Natural killer cell (primary cell): ENCODE measurements at regions not wholly inside any gene's neighbourhood (a gene's known extent, or its start where the extent isn't known, plus 50 kb on each side); places are given as distances from the start of the nearest gene placed in this dataset.

Experiments
- ATAC-seq, 3 donors: fragments of 150-1000 bp in 2 of 3; fragments of 200-7000 bp in 1 of 3; cut with Tn5 transposase; 1 replicate in 1 of 3; 2 replicates in 2 of 3; pipeline ENCODE4 v1.10.0; 2021; ENCODE audit warnings: mild to moderate bottlenecking in 2 of 3, moderate library complexity in 2 of 3
- DNase-seq, 2 donors: peaks; one replicate each; pipeline versions ENCODE4 v3.0.0 to v3.0.0-alpha.2; 2013 to 2021; ENCODE audit warnings: mixed read lengths in 1 of 2
- H3K27ac ChIP-seq: one replicate; pipeline ENCODE4 v1.5.1; 2013; ENCODE audit warnings: mild to moderate bottlenecking, low read length
- H3K27me3 ChIP-seq: one replicate; pipeline ENCODE4 v1.6.1; 2013; ENCODE audit warnings: low read length; ENCODE audit not compliant: control insufficient read depth, insufficient read depth
- H3K36me3 ChIP-seq: one replicate; pipeline ENCODE4 v1.6.1; 2013; ENCODE audit warnings: low read length; ENCODE audit not compliant: control insufficient read depth, insufficient read depth
- H3K4me1 ChIP-seq: one replicate; pipeline ENCODE4 v1.6.1; 2013; ENCODE audit warnings: low read length; ENCODE audit not compliant: control insufficient read depth, insufficient read depth
- H3K4me3 ChIP-seq: one replicate; pipeline ENCODE4 v1.5.1; 2013; ENCODE audit warnings: low read length
- H3K9me3 ChIP-seq: one replicate; pipeline ENCODE4 v1.6.1; 2013; ENCODE audit warnings: low read length; ENCODE audit not compliant: control insufficient read depth, insufficient read depth
- H3K27ac Mint-ChIP-seq, 2 donors: one replicate each; pipeline ENCODE4 v1.8.0; 2022; ENCODE audit warnings: mild to moderate bottlenecking in 2 of 2, mixed read lengths in 2 of 2, moderate library complexity in 1 of 2
- H3K27me3 Mint-ChIP-seq, 2 donors: one replicate each; pipeline ENCODE4 v1.8.0; 2022; ENCODE audit warnings: low read depth in 2 of 2, mixed read lengths in 2 of 2
- H3K36me3 Mint-ChIP-seq: one replicate; pipeline ENCODE4 v1.8.0; 2022; ENCODE audit warnings: mixed read lengths
- H3K4me1 Mint-ChIP-seq, 2 donors: one replicate each; pipeline ENCODE4 v1.8.0; 2022; ENCODE audit warnings: mixed read lengths in 2 of 2
- H3K4me3 Mint-ChIP-seq: one replicate; pipeline ENCODE4 v1.8.0; 2022; ENCODE audit warnings: mild to moderate bottlenecking, moderate library complexity, mixed read lengths
- H3K9me3 Mint-ChIP-seq, 2 donors: one replicate each; pipeline ENCODE4 v1.8.0; 2022; ENCODE audit warnings: mixed read lengths in 2 of 2
- CTCF ChIP-seq: fragments of 200-600 bp; IDR thresholded peaks from one replicate; pipeline ENCODE4 v1.8.0; 2022; ENCODE audit warnings: antibody characterized with exemption
- WGBS: methylation state at CpG from one replicate; pipeline ENCODE4 v1.1.7; 2013; ENCODE audit warnings: missing lambda C conversion rate; ENCODE audit not compliant: insufficient coverage; 5-methylcytosine and 5-hydroxymethylcytosine counted together
- intact Hi-C: fragments of 100-400 bp; cut with micrococcal nuclease; formaldehyde crosslinking; loops from one replicate; pipeline ENCODE4 v1.14.2; 2022

- Mint-ChIP-seq H3K4me3 (no peak overlapping the region), H3K27me3 (peaks cover 11 to 23% of the 10 kb centered on the region in 2 donors), H3K27ac (no peak overlapping the region), H3K4me1 (no peaks in the 10 kb centered on the region), H3K9me3 (peaks cover 0 to 3% of the 10 kb centered on the region in 2 donors), H3K36me3 (peaks cover 7% of the 10 kb centered on the region)
- H3K4me1 ChIP-seq, result no peaks in the 10 kb centered on the region
- DNase-seq, result no peak
- no peak overlapping the region for H3K4me3 ChIP-seq
- TF ChIP-seq CTCF, result no peak
- no peak overlapping the region for H3K27ac ChIP-seq
- H3K36me3 ChIP-seq, result no peaks in the 10 kb centered on the region
- no peaks in the 10 kb centered on the region for H3K9me3 ChIP-seq
- H3K27me3 ChIP-seq, result no peaks in the 10 kb centered on the region
- 94% methylated on average over 4 of the region's 5 CpGs for WGBS
- ATAC-seq, result no peak
- intact Hi-C loops, result no loop called here
Measured at GRCh38 chr2:216569765-216570164, 63.5 kb upstream of the IGFBP2 start.

- no peaks in the 10 kb centered on the region for H3K9me3 ChIP-seq
- DNase-seq (no peak), ATAC-seq (no peak)
- H3K36me3 Mint-ChIP-seq, result peaks cover 7% of the 10 kb centered on the region
- no peak for TF ChIP-seq CTCF
- no peaks in the 10 kb centered on the region for H3K4me1 Mint-ChIP-seq
- H3K4me3 Mint-ChIP-seq, result no peak overlapping the region
- intact Hi-C loops, result no loop called here
- H3K27ac ChIP-seq, result no peak overlapping the region
- no peak overlapping the region for H3K4me3 ChIP-seq
- WGBS, result no CpG with 5 or more reads among the region's 1 CpG
- H3K36me3 ChIP-seq, result no peaks in the 10 kb centered on the region
- H3K27ac Mint-ChIP-seq, result no peak overlapping the region
- H3K9me3 Mint-ChIP-seq, result peaks cover 0 to 3% of the 10 kb centered on the region in 2 donors
- no peaks in the 10 kb centered on the region for H3K27me3 ChIP-seq
- H3K4me1 ChIP-seq, result no peaks in the 10 kb centered on the region
- peaks cover 10 to 23% of the 10 kb centered on the region in 2 donors for H3K27me3 Mint-ChIP-seq
Measured at GRCh38 chr2:216570357-216570756, 62.9 kb upstream of the IGFBP2 start.

GRCh38 chr2:216571178-216571908 lies 61.9 kb upstream of the IGFBP2 start:
- no peak for ATAC-seq
- H3K4me3 Mint-ChIP-seq, result no peak overlapping the region
- peaks cover 9 to 16% of the 10 kb centered on the region in 2 donors for H3K27me3 Mint-ChIP-seq
- H3K4me1 ChIP-seq, result peaks cover 2% of the 10 kb centered on the region
- intact Hi-C loops, result no loop called here
- DNase-seq, result no peak
- no peaks in the 10 kb centered on the region for H3K27me3 ChIP-seq
- no peaks in the 10 kb centered on the region for H3K9me3 ChIP-seq
- no peaks in the 10 kb centered on the region for H3K36me3 ChIP-seq
- H3K36me3 Mint-ChIP-seq, result peaks cover 7% of the 10 kb centered on the region
- 85% methylated on average over 3 of the region's 3 CpGs for WGBS
- no peak overlapping the region for H3K27ac ChIP-seq
- no peak overlapping the region for H3K27ac Mint-ChIP-seq
- H3K9me3 Mint-ChIP-seq, result peaks cover 0 to 3% of the 10 kb centered on the region in 2 donors
- H3K4me3 ChIP-seq, result no peak overlapping the region
- no peak for TF ChIP-seq CTCF
- H3K4me1 Mint-ChIP-seq, result peaks cover under 1 to 4% of the 10 kb centered on the region in 2 donors
